Brain microvascular endothelial cell (primary cell): ENCODE measurements at regions not wholly inside any gene's neighbourhood (a gene's known extent, or its start where the extent isn't known, plus 50 kb on each side); places are given as distances from the start of the nearest gene placed in this dataset.
A peak's percentile ranks its signal among the peaks of the same experiment; 100 is the strongest.

Experiments used
- DNase-seq: peaks from one replicate; pipeline ENCODE4 v3.0.0-alpha.2; 2020
- H3K27ac ChIP-seq: fragments of 250-450 bp; sonication (Bioruptor Pico); 2 replicates; pipeline ENCODE4 v1.5.1; 2020; ENCODE audit warnings: mild to moderate bottlenecking, moderate library complexity
- H3K27me3 ChIP-seq: fragments of 250-450 bp; sonication (Bioruptor Pico); replicated peaks from 2 replicates; pipeline ENCODE4 v1.5.1; 2020; ENCODE audit warnings: mild to moderate bottlenecking
- H3K36me3 ChIP-seq: fragments of 250-450 bp; sonication (Bioruptor Pico); replicated peaks from 2 replicates; pipeline ENCODE4 v1.5.1; 2020; ENCODE audit warnings: mild to moderate bottlenecking
- H3K4me3 ChIP-seq: 2 replicates; pipeline ENCODE4 v1.5.1; 2011; ENCODE audit warnings: low read depth, mild to moderate bottlenecking, control low read depth, low read length, moderate library complexity
- in situ Hi-C: cut with HindIII; loops from 2 replicates; pipeline ENCODE4 v1.10.0; 2017; ENCODE audit warnings: low sequenced_read_pairs, low pct_ligation_motif_present
- TF ChIP-seq, protein P1 (sequence below): IDR thresholded peaks from 2 replicates; pipeline ENCODE4 v1.5.1; 2011; ENCODE audit warnings: low read depth, mild to moderate bottlenecking, moderate library complexity, low read length, control low read depth, inconsistent platforms; ENCODE audit errors: missing control alignments

DNA sequence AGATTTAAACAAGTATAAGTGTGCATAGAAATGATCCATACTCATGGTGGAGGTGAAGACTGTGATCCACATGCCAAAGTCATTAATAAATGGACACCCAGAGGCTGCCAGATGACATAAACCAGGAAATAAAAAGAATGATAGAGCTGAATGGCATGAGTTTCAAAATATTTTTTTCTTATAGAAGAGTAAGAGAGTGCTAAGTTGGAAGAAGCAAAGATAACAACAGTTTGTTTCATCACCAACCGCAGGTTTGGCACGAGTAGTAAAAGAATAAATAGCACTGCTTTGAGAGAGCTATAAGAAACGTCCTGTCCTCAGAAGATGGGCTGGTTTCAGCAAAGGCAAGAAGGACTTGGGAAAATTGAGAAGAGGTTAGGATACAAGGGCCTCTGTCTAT is 246.9 kb downstream of the UBE3D start:
- H3K27ac ChIP-seq = no peak overlapping the region
- H3K4me3 ChIP-seq = no peak overlapping the region
- TF ChIP-seq, protein P1, sequence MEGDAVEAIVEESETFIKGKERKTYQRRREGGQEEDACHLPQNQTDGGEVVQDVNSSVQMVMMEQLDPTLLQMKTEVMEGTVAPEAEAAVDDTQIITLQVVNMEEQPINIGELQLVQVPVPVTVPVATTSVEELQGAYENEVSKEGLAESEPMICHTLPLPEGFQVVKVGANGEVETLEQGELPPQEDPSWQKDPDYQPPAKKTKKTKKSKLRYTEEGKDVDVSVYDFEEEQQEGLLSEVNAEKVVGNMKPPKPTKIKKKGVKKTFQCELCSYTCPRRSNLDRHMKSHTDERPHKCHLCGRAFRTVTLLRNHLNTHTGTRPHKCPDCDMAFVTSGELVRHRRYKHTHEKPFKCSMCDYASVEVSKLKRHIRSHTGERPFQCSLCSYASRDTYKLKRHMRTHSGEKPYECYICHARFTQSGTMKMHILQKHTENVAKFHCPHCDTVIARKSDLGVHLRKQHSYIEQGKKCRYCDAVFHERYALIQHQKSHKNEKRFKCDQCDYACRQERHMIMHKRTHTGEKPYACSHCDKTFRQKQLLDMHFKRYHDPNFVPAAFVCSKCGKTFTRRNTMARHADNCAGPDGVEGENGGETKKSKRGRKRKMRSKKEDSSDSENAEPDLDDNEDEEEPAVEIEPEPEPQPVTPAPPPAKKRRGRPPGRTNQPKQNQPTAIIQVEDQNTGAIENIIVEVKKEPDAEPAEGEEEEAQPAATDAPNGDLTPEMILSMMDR = no peak
- H3K27me3 ChIP-seq = no peaks in the 10 kb centered on the region
- H3K36me3 ChIP-seq = no peaks in the 10 kb centered on the region
- in situ Hi-C loops = no loop called here
- peak; percentile 79 for DNase-seq

DNA sequence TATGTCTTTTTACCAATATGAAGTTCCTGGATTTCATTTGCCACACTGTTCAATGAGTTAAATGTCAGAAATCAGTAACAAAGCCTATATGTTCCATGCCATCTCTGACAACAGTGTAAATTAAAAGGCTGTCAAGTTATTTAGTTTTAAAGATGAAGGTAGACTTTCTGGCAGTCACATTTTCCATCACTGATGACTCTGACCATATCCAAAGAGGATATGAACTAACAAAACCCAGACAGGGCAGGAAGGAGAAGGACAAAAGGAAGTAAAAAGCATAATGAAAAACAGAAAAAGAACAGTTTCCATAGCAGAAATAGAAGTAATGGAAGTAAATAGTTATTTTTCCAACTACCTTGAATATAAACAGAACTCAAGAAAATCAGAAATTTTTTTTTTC is 242.3 kb downstream of the UBE3D start:
- Histone ChIP-seq H3K27me3 (no peaks in the 10 kb centered on the region), H3K36me3 (no peaks in the 10 kb centered on the region), H3K27ac (no peak overlapping the region), H3K4me3 (no peak overlapping the region)
- TF ChIP-seq, protein P1 = no peak
- DNase-seq = no peak
- in situ Hi-C loops = no loop called here

DNA sequence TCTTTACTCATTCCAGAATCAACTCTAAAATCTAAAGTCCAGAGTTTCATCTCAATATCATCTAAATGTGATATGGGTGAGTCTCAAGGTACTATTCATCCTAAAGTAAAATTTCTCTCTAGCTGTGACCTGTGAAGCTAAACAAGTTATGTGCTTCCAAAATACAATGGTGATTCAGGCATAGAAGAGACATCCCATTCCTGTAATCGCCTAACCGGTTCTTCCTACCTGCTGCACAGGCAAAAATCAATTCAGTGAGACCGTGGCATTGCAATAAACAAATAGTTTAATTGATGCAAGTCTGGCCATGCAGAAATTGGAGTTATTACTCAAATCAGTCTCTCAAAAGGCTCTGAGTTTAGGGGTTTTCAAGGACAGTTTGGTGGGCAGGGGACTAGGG is 232.8 kb downstream of the UBE3D start:
- H3K27ac ChIP-seq = no peak overlapping the region
- TF ChIP-seq, protein P1 = no peak
- in situ Hi-C loops = no loop called here
- DNase-seq = no peak
- no peaks in the 10 kb centered on the region for H3K27me3 ChIP-seq
- no peaks in the 10 kb centered on the region for H3K36me3 ChIP-seq
- no peak overlapping the region for H3K4me3 ChIP-seq

DNA sequence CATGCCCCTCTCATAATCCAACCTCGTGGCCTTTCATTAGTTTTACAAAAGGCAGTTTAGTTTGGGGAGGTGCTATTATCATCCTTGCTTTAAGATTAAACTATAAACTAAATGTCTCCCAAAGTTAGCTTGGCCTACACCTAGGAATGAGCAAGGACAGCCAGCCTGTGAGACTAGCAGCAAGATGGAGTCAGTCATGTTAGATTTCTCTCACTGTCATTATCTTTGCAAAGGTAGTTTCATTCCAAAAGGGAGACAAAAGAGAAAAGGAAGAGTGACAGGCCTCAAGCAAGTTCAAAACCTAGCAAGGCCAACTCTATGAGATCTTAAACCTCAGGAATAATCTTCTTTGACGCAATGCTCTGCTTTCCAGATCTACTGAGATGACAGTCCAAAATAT is 232.2 kb downstream of the UBE3D start:
- in situ Hi-C loops = no loop called here

DNA sequence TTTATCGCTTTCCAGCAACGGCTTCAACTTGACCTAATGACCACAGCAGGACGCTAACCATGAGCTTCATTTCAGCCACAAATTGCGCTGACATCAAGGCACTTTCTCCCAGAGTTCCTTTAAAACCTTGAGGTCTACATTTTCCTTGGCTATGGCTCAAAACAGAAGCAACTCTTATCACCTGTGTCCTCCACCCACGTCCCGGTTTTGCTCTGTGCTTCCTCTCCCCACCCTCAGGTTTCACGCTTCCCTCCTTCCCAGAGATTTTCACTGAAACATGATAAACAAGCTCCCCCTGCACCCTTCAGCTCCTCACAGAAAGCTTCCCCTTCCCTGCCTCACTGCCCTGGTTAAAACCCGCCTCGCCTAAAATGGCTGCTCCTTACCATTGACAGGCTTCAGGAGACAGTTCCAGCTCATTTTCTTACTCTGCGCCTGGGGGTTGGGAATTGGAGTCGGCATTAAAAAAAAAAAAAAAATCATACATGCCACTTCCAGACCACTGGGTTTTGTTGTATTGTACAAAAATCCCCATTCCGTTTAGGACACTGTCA is 229.5 kb downstream of the UBE3D start:
- Histone ChIP-seq H3K27me3 (no peaks in the 10 kb centered on the region), H3K36me3 (no peaks in the 10 kb centered on the region), H3K27ac (no peak overlapping the region), H3K4me3 (no peak overlapping the region)
- DNase-seq = no peak
- in situ Hi-C loops = no loop called here
- TF ChIP-seq, protein P1 = no peak

More for the DNA sequence above, 232.2 kb downstream of the UBE3D start:
- no peaks in the 10 kb centered on the region for H3K36me3 ChIP-seq
- H3K27ac ChIP-seq = no peak overlapping the region
- DNase-seq = no peak
- TF ChIP-seq, protein P1 = no peak
- H3K4me3 ChIP-seq = no peak overlapping the region
- H3K27me3 ChIP-seq = no peaks in the 10 kb centered on the region

DNA sequence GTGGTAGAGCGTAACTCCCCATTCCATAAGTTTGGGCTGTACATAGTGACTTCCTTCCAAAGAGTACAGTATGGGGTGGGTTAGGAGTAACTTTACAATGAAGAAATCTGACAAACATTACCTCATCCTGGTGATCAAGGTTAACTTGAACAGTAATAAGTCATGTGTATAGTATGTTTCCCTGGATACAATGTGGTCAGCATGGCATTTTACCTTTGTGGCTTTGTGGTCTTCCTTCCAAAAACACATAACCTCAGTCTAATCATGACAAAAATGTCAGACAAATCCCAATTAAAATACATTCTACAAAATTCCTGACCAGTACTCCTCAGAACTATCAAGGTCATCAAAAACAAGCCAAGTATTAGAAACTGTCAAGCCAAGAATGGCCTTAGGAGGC is 225.1 kb downstream of the UBE3D start:
- H3K27ac ChIP-seq = no peak overlapping the region
- no peak for DNase-seq
- no peaks in the 10 kb centered on the region for H3K27me3 ChIP-seq
- no peaks in the 10 kb centered on the region for H3K36me3 ChIP-seq
- no peak overlapping the region for H3K4me3 ChIP-seq
- in situ Hi-C loops = no loop called here
- TF ChIP-seq, protein P1 = no peak
